HCT116 (cell line): ENCODE measurements at regions not wholly inside any gene's neighbourhood (a gene's known extent, or its start where the extent isn't known, plus 50 kb on each side); places are given as distances from the start of the nearest gene placed in this dataset.

Experiments used
- ATAC-seq: fragments of 200-7000 bp; cut with Tn5 transposase; 2 replicates; pipeline ENCODE4 v1.9.1; 2020; ENCODE audit warnings: mild to moderate bottlenecking, moderate library complexity
- BruUV-seq: library from RNA; stranded (reverse); fragments of 400-500 nt; replicated peaks from 2 replicates; lab custom pipeline; 2021; lab: Mats Ljungman, UMichigan
- CTCF ChIA-PET: fragments of 300-600 bp; sonication (Branson Sonifier 250); formaldehyde crosslinking; loops from one replicate; lab custom pipeline; 2021; ENCODE audit warnings: antibody characterized with exemption; lab: Charles Lee
- POLR2A ChIA-PET: fragments of 300-600, 350-600 bp; sonication (Branson Sonifier 250); formaldehyde crosslinking; loops from one replicate; lab custom pipeline; 2021; ENCODE audit warnings: antibody characterized with exemption; lab: Charles Lee
- RAD21 ChIA-PET, 2 experiments: fragments of 300-600 bp; sonication (Branson Sonifier 250); formaldehyde crosslinking; loops; one replicate each; lab custom pipeline; 2023; ENCODE audit warnings: low total read pairs in 2 of 2; ENCODE audit not compliant: uncharacterized antibody in 2 of 2, unreplicated experiment in 2 of 2, low non-redundant PET in 1 of 2; lab: Charles Lee
- DNase-seq: peaks from one replicate; pipeline ENCODE4 v3.0.0-alpha.2; 2010; ENCODE audit warnings: low read depth, low spot score
- H2AFZ ChIP-seq: fragments of 200-600 bp; shearing (Covaris generic), sonication (generic); 2 replicates; pipeline ENCODE4 v1.6.1; 2017; ENCODE audit warnings: low read depth, mixed run types, mixed read lengths, antibody characterized with exemption, low read length; ENCODE audit not compliant: poor library complexity, severe bottlenecking
- H3K27ac ChIP-seq: 2 replicates; pipeline ENCODE4 v1.5.1; 2012; ENCODE audit warnings: low read depth, low read length
- H3K27me3 ChIP-seq: fragments of 200-600 bp; sonication (generic); 2 replicates; pipeline ENCODE4 v1.6.1; 2016; ENCODE audit warnings: mixed run types, low read length, mixed read lengths; ENCODE audit not compliant: insufficient read depth
- H3K36me3 ChIP-seq, 2 experiments: fragments of 200-500 bp in 1 of 2; fragments of 200-600 bp in 1 of 2; sonication (Bioruptor generic) in 1 of 2; sonication (generic) in 1 of 2; 2 replicates each; pipeline versions ENCODE4 v1.5.1 to v1.6.1; 2014 to 2016; ENCODE audit warnings: low read length in 2 of 2, inconsistent platforms in 1 of 2, mixed read lengths in 1 of 2, mixed run types in 1 of 2; ENCODE audit not compliant: insufficient read depth in 2 of 2, control insufficient read depth in 1 of 2
- H3K4me1 ChIP-seq, 2 experiments: fragments of 200-600 bp in 1 of 2; sonication (generic) in 1 of 2; 2 replicates each; pipeline versions ENCODE4 v1.5.1 to v1.6.1; 2012 to 2017; ENCODE audit warnings: low read length in 2 of 2, inconsistent platforms in 1 of 2, mild to moderate bottlenecking in 1 of 2, mixed read lengths in 1 of 2, mixed run types in 1 of 2, moderate library complexity in 1 of 2; ENCODE audit not compliant: insufficient read depth in 2 of 2, control insufficient read depth in 1 of 2
- H3K4me2 ChIP-seq: fragments of 200-600 bp; sonication (generic); 2 replicates; pipeline ENCODE4 v1.6.1; 2017; ENCODE audit warnings: mixed run types, low read length, mixed read lengths
- H3K4me3 ChIP-seq, 2 experiments: fragments of 200-600 bp in 1 of 2; sonication (generic) in 1 of 2; replicated peaks in 1 of 2; 2 replicates each; pipeline ENCODE4 v1.5.1; 2011 to 2016; ENCODE audit warnings: low read length in 2 of 2, control low read depth in 1 of 2, low read depth in 1 of 2, mild to moderate bottlenecking in 1 of 2, mixed read lengths in 1 of 2, mixed run types in 1 of 2
- H3K79me2 ChIP-seq: fragments of 200-600 bp; sonication (generic); 2 replicates; pipeline ENCODE4 v1.6.1; 2017; ENCODE audit warnings: mild to moderate bottlenecking, mixed run types, low read length, moderate library complexity, mixed read lengths; ENCODE audit not compliant: insufficient read depth
- H3K9ac ChIP-seq: fragments of 200-600 bp; sonication (generic); 2 replicates; pipeline ENCODE4 v1.6.1; 2016; ENCODE audit warnings: low read length, mixed read lengths
- H3K9me2 ChIP-seq: fragments of 200-600 bp; sonication (generic), shearing (Covaris generic); 2 replicates; pipeline ENCODE4 v1.6.1; 2017; ENCODE audit warnings: mixed run types, mild to moderate bottlenecking, moderate library complexity; ENCODE audit not compliant: insufficient read depth
- H3K9me3 ChIP-seq, 2 experiments: fragments of 200-500 bp in 1 of 2; fragments of 200-600 bp in 1 of 2; sonication (Bioruptor generic) in 1 of 2; sonication (generic) in 1 of 2; 2 replicates each; pipeline ENCODE4 v1.6.1; 2014 to 2017; ENCODE audit warnings: low read length in 2 of 2, mixed read lengths in 2 of 2, inconsistent platforms in 1 of 2, low read depth in 1 of 2, mild to moderate bottlenecking in 1 of 2, mixed run types in 1 of 2, moderate library complexity in 1 of 2; ENCODE audit not compliant: control insufficient read depth in 1 of 2, insufficient read depth in 1 of 2
- H4K20me1 ChIP-seq: fragments of 200-600 bp; sonication (generic), shearing (Covaris generic); 2 replicates; pipeline ENCODE4 v1.6.1; 2017; ENCODE audit warnings: mixed run types, mild to moderate bottlenecking, moderate library complexity; ENCODE audit not compliant: insufficient read depth
- CBX3 ChIP-seq: IDR thresholded peaks from 2 replicates; pipeline ENCODE4 v1.6.1; 2012; ENCODE audit warnings: low read depth
- EZH2 ChIP-seq: fragments of 200-600 bp; sonication (generic); IDR thresholded peaks from 2 replicates; pipeline ENCODE4 v1.6.1; 2017; ENCODE audit warnings: antibody characterized with exemption, mixed run types
- POLR2A ChIP-seq: IDR thresholded peaks from 2 replicates; pipeline ENCODE4 v1.7.0; 2011; ENCODE audit warnings: borderline replicate concordance; ENCODE audit not compliant: insufficient read depth, insufficient read length; ENCODE audit errors: extremely low read depth
- POLR2AphosphoS5 ChIP-seq: IDR thresholded peaks from 2 replicates; pipeline ENCODE4 v1.6.1; 2011; ENCODE audit warnings: mild to moderate bottlenecking, low read depth, low read length, moderate library complexity
- SP1 ChIP-seq: IDR thresholded peaks from 2 replicates; pipeline ENCODE4 v1.6.1; 2012; ENCODE audit warnings: low read depth
- SRF ChIP-seq: IDR thresholded peaks from 2 replicates; pipeline ENCODE4 v1.6.1; 2012; ENCODE audit warnings: low read depth
- YY1 ChIP-seq: IDR thresholded peaks from 2 replicates; pipeline ENCODE4 v1.6.1; 2011; ENCODE audit warnings: low read length, low read depth, moderate library complexity, mild to moderate bottlenecking; ENCODE audit not compliant: insufficient replicate concordance; ENCODE audit errors: extremely low read depth
- ZFX ChIP-seq: fragments of 450-650 bp; IDR thresholded peaks from 2 replicates; pipeline ENCODE4 v1.6.1; 2017
- intact Hi-C: fragments of 100-400 bp; cut with micrococcal nuclease; formaldehyde crosslinking; loops from 2 replicates; pipeline ENCODE4 v1.10.0; 2022
- TF ChIP-seq, protein P1 (sequence below): IDR thresholded peaks from 2 replicates; pipeline ENCODE4 v1.6.1; 2012
- TF ChIP-seq, protein P2 (sequence below): IDR thresholded peaks from 2 replicates; pipeline ENCODE4 v1.6.1; 2012
- TF ChIP-seq, protein P3 (sequence below): IDR thresholded peaks from 2 replicates; pipeline ENCODE4 v1.6.1; 2011; ENCODE audit warnings: mild to moderate bottlenecking, low read length, moderate library complexity; ENCODE audit not compliant: insufficient replicate concordance; ENCODE audit errors: extremely low read depth

DNA sequence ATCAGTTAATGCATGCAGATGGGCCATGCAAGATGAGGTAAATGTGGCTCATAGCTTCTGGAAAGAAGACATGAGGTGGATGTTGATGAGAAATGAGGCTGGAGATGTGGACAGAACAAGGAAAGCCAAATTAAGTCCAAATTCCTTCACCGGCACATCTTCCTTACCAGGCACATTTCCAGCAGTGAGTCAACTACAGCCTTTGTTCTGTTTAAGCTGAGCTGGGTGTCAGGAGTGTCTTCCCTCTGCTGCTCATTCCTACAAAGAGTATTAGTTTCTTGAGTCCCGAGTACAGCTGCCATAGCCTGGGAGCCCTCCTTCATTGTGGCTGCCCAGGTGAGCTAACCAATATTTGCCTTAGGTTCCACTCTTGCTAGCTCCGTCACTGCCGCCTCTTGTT is 945.0 kb downstream of the SLC4A3 start:
- ChIA-PET CTCF (no interaction called here), RAD21 (no interaction called here), POLR2A (no interaction called here)
- Histone ChIP-seq H3K9ac (no peak overlapping the region), H3K27me3 (no peaks in the 10 kb centered on the region), H3K9me2 (no peaks in the 10 kb centered on the region), H4K20me1 (no peaks in the 10 kb centered on the region), H3K27ac (no peak overlapping the region), H2AFZ (no peak overlapping the region), H3K4me1 (no peaks in the 10 kb centered on the region), H3K79me2 (no peaks in the 10 kb centered on the region), H3K4me3 (no peak overlapping the region), H3K9me3 (no peaks in the 10 kb centered on the region), H3K36me3 (no peaks in the 10 kb centered on the region), H3K4me2 (no peak overlapping the region)
- DNase-seq, result no peak
- no TSS peak for BruUV-seq
- intact Hi-C loops, result no loop called here
- ATAC-seq, result no peak
- TF ChIP-seq ZFX (no peak), CBX3 (no peak), YY1 (no peak), EZH2 (no peak), POLR2A (no peak), POLR2AphosphoS5 (no peak), SP1 (no peak), SRF (no peak)
- TF ChIP-seq, protein P1, sequence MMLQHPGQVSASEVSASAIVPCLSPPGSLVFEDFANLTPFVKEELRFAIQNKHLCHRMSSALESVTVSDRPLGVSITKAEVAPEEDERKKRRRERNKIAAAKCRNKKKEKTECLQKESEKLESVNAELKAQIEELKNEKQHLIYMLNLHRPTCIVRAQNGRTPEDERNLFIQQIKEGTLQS, result no peak
- TF ChIP-seq, protein P2, sequence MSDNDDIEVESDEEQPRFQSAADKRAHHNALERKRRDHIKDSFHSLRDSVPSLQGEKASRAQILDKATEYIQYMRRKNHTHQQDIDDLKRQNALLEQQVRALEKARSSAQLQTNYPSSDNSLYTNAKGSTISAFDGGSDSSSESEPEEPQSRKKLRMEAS, result no peak
- TF ChIP-seq, protein P3, sequence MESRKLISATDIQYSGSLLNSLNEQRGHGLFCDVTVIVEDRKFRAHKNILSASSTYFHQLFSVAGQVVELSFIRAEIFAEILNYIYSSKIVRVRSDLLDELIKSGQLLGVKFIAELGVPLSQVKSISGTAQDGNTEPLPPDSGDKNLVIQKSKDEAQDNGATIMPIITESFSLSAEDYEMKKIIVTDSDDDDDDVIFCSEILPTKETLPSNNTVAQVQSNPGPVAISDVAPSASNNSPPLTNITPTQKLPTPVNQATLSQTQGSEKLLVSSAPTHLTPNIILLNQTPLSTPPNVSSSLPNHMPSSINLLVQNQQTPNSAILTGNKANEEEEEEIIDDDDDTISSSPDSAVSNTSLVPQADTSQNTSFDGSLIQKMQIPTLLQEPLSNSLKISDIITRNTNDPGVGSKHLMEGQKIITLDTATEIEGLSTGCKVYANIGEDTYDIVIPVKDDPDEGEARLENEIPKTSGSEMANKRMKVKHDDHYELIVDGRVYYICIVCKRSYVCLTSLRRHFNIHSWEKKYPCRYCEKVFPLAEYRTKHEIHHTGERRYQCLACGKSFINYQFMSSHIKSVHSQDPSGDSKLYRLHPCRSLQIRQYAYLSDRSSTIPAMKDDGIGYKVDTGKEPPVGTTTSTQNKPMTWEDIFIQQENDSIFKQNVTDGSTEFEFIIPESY, result no peak
